ENCODE measurements at regions not wholly inside any gene's neighbourhood (a gene's known extent, or its start where the extent isn't known, plus 50 kb on each side); places are given as distances from the start of the nearest gene placed in this dataset.

DNA sequence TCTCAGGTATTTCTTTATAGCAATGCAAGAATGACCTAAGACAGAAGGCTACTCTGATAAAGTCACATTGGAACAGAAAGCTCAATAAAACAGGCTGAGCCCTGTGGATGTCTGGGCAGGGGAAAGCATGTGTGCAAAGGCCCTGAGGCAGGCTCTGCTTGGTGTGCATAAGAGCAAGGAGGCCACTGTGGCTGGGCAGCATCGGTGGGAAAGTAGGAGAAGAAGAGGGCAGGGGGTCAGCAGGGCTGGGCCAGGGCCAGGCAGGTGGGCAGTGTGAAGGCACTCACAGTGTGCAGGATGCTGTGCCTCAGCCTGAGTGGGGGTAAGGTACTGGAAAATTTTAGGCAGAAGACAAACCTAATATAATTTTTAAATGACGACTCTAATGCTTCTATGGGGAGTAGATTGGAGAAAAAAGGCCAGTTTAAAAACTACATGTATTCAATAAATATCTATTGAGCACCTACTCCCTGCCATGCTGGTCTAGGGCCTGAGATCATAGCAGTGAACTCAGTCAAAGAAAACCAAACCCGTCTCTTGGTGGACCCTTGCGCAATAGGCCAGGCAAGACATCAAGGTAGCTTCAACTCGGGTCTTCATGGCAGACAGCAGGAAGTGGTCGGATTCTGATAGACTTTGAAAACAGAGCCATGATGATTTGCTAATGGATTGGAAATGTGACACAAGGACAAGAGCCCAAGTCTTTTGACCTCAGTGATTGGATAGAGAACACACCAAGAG is 572.3 kb downstream of the TCERG1L start:
- peak; percentile 22 for DNase-seq (ENCODE audit: low spot score)
- no peak for ATAC-seq
- intact Hi-C loops (cut with DNase I): no loop called here

DNA sequence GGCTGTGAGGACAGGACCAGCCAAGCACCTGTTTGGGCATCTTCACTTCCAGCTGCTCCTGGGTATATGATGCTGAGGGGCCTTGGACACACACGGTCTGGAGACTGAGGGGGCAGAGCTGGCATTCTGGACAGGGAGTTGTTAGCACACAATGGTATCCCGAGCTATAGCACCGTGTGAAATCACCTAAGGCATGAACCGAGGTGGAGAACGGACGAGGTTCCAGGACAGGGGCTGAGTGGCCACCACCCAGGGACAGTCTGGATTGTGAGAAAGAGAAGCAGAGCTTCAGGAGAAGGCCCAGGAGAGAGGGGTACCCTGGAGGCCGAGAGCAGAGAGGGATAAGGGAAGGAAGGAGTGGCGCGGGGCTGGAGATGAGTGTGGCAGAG is 571.8 kb downstream of the TCERG1L start:
- DNase-seq (ENCODE audit: low spot score) (peak; percentile 22), ATAC-seq (no peak)
- intact Hi-C loops (cut with DNase I): no loop called here

DNA sequence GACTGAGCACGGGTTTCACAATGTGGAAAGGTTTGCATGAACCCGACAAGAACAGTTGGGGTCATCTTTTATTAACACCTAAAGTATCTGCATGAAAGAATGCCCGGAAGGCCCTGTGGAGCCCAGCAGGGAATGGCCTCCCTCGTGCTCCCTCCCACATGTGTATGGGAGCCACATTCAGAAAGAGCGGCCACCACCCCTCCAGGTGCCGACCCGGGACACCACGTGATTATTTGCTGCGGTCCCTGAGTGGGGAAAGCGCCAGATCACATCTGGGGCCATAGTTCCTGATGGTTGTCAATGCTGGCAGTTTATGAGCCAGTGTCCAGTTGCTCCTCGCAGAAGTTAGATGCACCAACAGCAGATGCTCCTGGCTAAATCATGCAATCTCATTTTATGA is 571.4 kb downstream of the TCERG1L start:
- ATAC-seq (no peak), DNase-seq (ENCODE audit: low spot score) (peak; percentile 10)
- intact Hi-C loops (cut with DNase I): no loop called here

DNA sequence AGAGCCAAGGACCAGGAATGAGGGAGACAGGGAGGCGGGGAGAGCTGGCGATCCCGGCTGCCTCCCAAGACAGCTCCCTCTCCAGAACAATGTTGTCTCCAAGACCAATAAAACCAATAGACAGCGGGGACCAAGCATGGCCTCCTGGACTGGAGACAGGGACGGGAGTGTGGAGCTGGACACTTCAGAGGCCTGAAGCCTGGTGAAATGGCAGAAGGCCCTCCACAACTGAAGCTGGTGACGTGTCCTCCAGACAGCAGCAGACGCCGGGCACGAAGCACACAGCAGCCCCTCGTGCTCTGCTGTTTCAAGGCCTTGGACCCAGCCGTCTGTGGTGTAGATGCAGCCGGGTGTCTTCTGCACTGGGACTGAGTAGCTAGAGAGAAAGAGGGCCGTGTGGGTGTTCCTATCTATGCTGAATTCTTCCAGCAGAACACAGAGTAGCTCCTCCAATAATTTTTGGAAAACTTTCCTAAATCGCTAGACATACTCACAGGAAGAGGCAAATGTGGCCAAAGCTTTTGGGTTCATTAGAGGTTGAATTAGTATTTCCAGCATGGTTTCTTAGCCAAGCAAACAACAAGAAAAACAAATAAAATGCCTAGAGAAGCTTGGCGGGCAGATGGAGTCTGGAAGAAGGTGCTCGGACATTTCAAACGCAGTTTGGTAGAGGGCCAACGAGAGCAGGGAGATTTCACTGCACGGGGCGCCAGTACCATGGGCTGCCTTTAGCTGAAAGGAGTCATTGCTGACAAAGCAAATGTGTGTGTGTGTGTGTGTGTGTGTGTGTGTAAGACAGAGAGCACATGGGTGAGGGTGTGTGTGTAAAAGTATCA is 570.4 kb downstream of the TCERG1L start:
- intact Hi-C loops (cut with DNase I): no loop called here
- peak; percentile 53 for DNase-seq (ENCODE audit: low spot score)
- ATAC-seq: peak; percentile 70

DNA sequence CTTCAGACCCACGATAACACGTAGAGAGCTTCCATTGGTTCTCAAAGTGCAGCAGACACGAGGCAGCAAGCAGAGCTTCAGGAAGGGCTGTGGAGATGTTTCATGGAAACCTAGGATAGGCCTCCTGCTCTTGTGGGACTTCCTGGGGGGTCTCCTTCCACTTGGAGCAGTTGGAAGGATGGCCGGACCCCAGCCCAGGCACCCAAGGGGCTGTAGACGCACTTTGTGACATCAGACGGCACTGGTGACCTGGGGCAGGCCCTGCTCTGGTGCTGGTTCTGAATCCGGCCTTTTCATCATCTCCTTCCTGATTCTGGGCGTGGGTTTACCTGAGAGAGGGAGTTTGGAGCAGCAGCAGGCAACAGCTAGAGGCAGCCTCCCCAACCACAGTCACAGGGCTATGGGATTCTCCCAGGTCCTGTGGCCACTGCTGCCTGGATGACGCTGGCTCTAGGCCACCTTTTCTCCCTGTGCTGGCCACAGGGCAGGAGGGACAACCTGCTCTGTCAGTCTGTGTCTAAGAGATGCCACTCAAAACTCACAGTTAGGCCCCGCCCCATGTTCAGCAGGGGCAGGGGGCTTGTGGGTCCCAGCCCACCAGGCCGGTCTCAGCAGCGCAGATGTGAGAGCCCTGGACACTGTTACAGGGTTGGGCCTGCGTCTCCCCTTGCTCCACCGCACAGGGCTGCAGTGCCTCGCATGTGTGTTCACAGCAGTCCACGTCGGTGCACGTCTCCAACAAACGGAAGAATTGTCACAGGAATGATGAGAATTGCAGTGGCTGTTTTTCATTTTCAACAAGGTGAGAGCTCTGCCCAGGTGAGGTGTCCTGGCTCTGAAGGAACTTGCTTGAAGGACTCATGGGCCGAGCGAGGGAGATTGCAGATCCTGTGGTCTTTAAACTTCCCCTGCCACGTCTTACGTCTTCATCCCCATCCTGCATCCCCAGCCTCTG is 569.3 kb downstream of the TCERG1L start:
- ATAC-seq: no peak
- intact Hi-C loops (cut with DNase I): loop anchor here (1.0 kb wide), 1 partner anchor 23 kb away; no protein-coding TSS in a partner anchor
- DNase-seq (ENCODE audit: low spot score): peak; percentile 49

DNA sequence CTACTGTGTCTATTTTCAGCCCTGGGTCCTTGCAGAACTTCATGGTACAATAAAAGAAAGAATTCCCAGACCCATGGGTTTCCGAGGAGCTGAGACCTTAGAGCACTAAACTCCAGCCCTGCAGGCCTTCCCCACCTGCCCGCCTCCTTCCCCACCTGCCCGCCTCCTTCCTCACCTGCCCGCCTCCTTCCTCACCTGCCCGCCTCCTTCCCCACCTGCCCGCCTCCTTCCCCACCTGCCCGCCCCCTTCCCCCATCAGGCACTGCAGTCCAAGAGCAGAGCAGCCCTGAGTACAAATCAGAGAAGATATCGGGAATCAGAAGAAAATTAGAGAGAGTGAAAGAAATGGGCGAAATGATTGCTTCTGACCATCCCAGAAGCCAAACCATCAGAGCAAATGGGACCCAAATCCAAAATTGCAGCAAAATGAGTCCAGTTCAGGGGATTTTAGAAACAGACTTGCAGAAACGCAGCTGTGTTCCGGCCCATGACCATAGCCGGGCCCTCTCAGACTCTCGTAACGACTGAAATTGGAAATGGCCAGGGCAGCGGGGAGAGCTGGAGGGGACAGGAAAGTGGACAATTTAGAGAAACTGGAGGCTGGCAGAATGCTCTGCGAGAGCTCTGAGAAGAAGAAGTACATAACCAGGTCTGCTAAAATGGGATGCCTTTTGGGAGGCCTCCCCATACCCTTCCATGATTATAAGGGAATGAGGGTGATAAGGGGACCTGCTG is 568.4 kb downstream of the TCERG1L start:
- intact Hi-C loops (cut with DNase I): loop anchor here (1.0 kb wide), 1 partner anchor 24 kb away; no protein-coding TSS in a partner anchor

DNA sequence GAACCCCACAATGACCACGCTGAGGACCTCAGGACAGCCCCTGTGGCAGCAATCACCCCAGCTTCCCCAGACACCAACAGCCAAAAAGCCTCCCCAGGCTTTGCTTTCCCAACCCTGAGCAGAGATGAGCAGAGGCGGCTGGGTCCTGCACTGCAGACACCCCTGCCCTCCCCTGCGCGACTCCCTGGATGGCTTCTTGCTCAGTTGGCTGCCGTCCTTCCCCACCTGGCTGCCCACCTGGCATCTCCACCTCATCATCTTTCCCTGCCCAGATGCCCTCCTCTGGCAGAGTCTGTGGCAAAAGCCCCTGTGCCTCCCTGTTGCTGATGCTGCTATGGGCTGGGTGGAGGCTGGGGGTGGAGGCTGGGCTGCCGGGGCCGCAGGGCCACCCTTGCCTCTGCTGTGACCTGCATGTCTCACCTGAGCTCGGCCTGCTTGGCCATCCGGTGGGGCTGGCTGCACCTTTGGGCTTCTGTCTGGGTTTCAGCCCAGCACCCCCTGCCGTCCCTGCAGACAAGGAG is 567.7 kb downstream of the TCERG1L start:
- ATAC-seq (no peak), DNase-seq (ENCODE audit: low spot score) (peak; percentile 40)
- intact Hi-C loops (cut with DNase I): no loop called here

More for the DNA sequence above, 568.4 kb downstream of the TCERG1L start:
- DNase-seq (ENCODE audit: low spot score) (peak; percentile 17), ATAC-seq (no peak)

DNA sequence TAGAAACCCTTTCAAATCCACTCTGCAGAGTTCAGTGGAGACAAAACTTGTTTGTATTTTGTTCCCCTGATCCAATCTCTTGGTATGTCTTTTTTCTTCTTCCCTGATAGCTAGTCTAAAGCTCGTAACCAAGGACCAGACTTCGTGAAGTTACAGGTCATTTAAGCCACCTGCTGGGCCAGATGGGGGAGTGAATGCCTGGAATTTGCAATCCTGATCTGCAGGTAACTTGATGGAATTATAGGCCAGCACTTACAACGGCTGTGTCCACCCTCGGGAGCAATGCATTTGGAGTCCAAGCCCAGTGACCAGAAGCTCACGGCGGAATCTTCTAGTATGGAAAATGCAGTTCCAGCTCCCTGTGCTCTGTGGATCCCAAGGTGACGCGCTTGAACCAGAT is 566.9 kb downstream of the TCERG1L start:
- no peak for ATAC-seq
- intact Hi-C loops (cut with DNase I): no loop called here
- DNase-seq (ENCODE audit: low spot score): peak; percentile 7

DNA sequence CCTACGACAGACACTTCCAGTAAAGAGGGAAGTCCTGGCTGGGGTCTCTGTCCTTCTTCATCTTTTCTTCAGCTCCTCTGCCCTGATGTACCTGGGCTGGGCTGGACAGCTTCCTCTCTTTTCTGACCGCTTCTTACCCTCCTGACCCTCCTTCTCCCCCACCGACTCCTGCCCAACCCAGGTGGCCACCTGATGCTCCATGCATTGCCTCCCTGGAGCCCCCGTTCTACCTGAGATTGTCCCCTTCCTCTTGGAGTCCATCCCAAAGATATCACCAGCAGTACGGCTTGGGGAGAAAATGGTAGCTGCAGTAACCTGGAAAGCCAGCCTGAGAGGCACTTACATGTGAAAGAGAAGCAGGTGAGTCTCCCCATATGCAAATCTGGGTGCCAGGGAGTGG is 566.3 kb downstream of the TCERG1L start:
- DNase-seq (ENCODE audit: low spot score) (peak; percentile 13), ATAC-seq (no peak)
- intact Hi-C loops (cut with DNase I): no loop called here

DNA sequence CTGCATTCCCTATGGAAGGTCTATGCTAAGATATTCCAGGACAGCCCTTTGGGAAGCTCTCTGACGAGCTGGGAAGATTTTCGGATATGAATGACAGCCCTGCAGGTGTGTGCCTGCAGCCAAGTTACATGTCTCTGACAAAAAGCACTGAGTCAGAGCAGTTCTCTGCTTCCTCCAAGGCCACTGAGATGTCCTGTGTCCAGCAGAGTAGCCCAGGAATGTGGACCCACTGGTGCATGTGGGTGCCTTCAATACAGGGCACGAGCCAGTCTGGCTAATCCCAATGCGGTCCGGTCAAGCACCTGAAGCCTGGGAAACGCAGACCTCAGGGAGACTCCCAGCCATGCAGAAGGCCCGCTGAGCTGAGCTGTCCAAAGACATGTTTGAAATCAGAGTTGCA is 565.7 kb downstream of the TCERG1L start:
- peak; percentile 19 for DNase-seq (ENCODE audit: low spot score)

DNA sequence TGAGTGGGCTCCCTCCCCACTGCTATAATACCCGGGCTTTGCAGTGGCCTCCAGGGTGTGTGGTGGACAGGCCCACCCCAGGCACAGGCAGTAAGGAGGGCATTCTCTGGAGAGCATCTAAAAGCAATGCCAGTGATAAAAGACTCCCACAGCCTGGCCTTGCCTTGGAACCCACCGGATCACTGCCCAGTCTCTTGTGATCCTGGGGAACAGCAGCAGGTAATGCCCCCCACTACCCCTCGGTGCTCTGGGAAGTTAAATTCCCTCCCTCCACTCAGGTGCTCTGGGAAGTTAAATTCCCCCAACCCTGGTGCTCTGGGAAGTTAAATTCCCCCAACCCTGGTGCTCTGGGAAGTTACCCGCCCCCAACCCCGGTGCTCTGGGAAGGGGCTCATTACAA is 565.2 kb downstream of the TCERG1L start:
- intact Hi-C loops (cut with DNase I): no loop called here
- DNase-seq (ENCODE audit: low spot score): peak; percentile 21

More for the DNA sequence above, 565.7 kb downstream of the TCERG1L start:
- intact Hi-C loops (cut with DNase I): no loop called here
- ATAC-seq: no peak

DNA sequence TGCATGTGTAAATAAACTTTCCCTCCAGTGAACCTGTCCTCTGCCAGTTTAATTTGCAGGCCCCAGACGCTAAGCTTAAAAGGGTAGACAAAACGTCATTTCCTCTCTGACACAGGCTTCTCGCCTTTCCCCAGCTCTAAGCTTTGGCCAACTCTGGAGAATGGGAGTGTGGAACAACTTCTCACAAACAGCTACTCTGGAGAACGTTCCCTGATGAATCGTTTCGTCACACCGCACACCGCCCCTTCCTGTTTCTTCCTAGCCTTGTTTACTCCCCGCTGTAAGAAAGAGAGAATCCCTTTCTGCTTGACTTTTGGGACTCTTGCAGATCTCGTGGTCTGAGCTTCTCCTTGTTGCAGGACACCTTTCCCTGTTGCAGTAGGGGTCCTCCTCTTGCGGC is 564.2 kb downstream of the TCERG1L start:
- intact Hi-C loops (cut with DNase I): no loop called here
- DNase-seq (ENCODE audit: low spot score): peak; percentile 7
- no peak for ATAC-seq

More for the DNA sequence above, 565.2 kb downstream of the TCERG1L start:
- no peak for ATAC-seq

DNA sequence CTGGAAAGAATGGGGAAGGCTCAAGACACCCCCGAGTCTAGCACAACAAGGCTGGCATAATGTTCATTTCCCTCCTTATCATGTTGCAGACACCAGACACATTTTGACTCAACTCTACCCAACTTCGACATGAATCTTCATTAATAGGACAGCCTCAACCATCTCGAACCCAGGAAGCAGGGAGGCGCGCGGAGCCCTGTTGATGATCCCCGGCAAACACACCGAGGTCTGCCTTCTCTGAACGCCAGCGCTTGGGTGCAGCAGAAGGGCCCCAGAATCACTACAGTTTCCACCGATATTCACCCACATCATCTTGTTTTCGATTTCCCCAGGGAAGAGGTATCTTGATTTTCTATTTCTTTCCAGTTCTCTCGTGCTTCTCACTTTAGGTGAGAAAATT is 563.6 kb downstream of the TCERG1L start:
- DNase-seq (ENCODE audit: low spot score) (peak; percentile 10), ATAC-seq (no peak)
- intact Hi-C loops (cut with DNase I): no loop called here

DNA sequence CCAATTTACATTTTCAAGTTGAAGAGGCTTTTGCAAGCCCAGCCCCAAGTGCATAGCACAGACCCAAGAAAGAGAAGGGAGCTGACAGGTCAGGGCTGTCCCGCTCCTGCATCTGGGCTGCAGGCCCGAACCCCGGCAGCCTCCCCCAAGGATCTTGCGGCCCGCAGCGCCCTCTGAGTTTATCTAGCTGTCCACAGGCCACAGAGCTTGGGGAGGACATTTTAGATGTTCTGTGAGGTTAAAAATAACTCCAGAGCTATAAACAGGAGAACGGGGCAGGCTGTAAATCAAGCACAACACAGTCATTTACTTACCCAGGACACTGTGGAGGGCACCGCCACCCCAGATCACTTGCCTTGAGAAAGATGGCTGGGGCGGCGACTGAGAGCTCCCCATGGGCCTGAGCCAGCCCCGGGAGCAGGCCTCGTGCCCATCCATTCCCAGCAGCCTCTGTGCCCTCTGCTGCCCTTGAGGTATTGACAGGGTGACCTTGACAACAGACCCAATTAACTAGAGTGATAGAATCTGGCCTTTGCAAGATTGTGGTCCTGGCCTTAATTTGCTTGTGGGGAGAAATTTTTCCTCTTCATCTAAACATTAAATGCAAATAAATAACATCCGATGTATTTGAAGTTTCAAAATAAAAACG is 563.0 kb downstream of the TCERG1L start:
- intact Hi-C loops (cut with DNase I): no loop called here
- no peak for ATAC-seq
- DNase-seq (ENCODE audit: low spot score): peak; percentile 28

DNA sequence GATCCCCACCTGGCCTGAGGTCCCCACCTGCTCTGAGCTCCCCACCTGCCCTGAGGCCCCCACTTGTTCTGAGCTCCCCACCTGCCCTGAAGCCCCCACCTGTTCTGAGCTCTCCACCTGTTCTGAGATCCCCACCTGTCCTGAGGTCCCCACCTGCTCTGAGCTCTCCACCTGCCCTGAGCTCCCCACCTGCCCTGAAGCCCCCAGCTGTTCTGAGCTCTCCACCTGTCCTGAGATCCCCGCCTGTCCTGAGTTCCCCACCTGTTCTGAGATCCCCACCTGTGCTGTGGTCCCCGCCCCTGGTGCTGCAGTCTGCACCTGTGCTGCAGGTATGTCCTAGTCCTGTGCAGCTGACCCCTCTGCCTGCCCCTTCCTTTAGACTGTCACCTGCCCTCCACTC is 561.6 kb downstream of the TCERG1L start:
- intact Hi-C loops (cut with DNase I): no loop called here
- no peak for ATAC-seq
- DNase-seq (ENCODE audit: low spot score): peak; percentile 38

DNA sequence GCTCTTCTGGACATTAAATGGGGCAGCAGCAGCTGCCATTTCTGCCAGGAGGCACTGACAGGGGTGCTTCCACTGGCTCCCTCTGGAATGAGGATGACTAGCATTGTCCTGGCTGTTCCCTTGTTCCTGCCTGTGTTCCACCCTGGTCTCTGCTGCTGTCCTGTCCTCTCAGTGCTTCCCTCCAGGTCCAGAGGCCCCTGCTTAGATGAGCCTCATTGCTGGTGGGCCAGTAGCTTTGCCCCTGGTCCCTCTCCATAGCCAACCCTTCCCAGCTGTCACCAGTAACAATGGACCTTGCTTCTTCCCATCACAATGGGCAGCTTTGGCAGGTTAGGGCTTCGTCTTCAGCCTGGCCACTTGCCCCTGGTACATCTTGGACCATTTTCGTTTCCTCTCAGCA is 561.1 kb downstream of the TCERG1L start:
- no peak for ATAC-seq
- intact Hi-C loops (cut with DNase I): no loop called here
- DNase-seq (ENCODE audit: low spot score): peak; percentile 27

DNA sequence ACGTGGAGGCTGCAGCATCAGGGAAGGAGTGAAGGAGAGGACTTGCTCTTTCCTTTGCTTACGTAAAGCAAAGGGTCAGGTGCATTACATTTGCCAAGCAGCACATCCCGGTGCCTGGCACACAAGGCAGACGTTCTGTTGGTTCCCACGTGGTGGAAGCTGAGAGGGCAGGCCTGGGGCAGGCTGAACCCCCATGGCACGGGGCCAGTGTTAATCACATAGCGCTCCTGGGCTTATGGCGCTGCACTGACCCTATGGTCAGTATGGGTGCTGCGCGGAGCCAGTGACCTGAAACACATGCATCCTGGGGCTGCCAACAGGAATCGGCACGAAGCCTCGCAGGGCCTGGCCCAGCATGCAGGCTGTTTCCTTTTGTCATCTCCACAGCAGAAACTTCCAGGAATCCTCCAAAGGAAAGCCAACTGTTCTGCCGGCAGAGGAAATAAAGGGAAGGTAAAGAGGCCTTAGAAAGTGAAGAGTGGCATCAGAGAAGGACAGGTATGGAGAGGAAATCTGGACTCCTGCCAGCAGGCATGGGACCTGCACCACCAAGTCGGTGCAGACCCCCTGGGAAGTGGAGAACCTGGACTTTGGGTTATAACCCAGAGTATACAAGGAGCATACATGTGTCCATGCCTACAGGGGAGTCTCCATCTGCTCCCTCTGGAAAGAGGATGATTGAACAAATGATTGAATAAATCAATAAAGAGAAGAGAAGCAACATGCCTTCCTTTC is 560.2 kb downstream of the TCERG1L start:
- no peak for ATAC-seq
- intact Hi-C loops (cut with DNase I): no loop called here
- DNase-seq (ENCODE audit: low spot score): peak; percentile 30
